Endothelial cell of umbilical vein (primary cell): ENCODE measurements at regions not wholly inside any gene's neighbourhood (a gene's known extent, or its start where the extent isn't known, plus 50 kb on each side); places are given as distances from the start of the nearest gene placed in this dataset.
"Not testable (repeated sequence)": the region's sequence is repeated elsewhere in the genome, so short reads cannot be mapped to it uniquely, and the experiment has no call there.

Experiments used
- BruUV-seq: library from RNA; stranded (reverse); fragments of 400-500 nt; replicated peaks from 2 replicates; lab custom pipeline; 2021; lab: Mats Ljungman, UMichigan
- CTCF ChIA-PET: fragments of 300-600, 350-600 bp; sonication (Branson Sonifier 250); formaldehyde crosslinking; loops from one replicate; lab custom pipeline; 2021; ENCODE audit warnings: antibody characterized with exemption, inconsistent platforms; lab: Charles Lee
- POLR2A ChIA-PET: fragments of 300-600, 350-600 bp; sonication (Branson Sonifier 250); formaldehyde crosslinking; loops from one replicate; lab custom pipeline; 2021; ENCODE audit warnings: antibody characterized with exemption, inconsistent platforms; lab: Charles Lee
- DNase-seq: peaks from one replicate; pipeline ENCODE4 v3.0.0-alpha.2; 2011; ENCODE audit warnings: low read depth, low spot score
- FAIRE-seq: peaks from 2 replicates; lab custom pipeline; 2011; peaks lifted over from hg19 to GRCh38; lab: Jason Lieb, UNC
- H2AFZ ChIP-seq: 2 replicates; pipeline ENCODE4 v1.6.0; 2012; ENCODE audit warnings: low read depth, low read length, control low read depth, inconsistent platforms
- H3K27ac ChIP-seq: 2 replicates; pipeline ENCODE4 v1.5.1; 2011; ENCODE audit warnings: low read depth, mild to moderate bottlenecking, control low read depth, low read length, moderate library complexity; ENCODE audit not compliant: insufficient read depth
- H3K27me3 ChIP-seq, 2 experiments: 2 replicates each; pipeline versions ENCODE4 v1.6.0 to v1.6.1; 2011; ENCODE audit warnings: low read length in 2 of 2, mixed read lengths in 1 of 2; ENCODE audit not compliant: control insufficient read depth in 2 of 2, insufficient read depth in 2 of 2
- H3K36me3 ChIP-seq, 2 experiments: 2 replicates in 1 of 2; 3 replicates in 1 of 2; pipeline ENCODE4 v1.5.1; 2011; ENCODE audit warnings: low read length in 2 of 2, mild to moderate bottlenecking in 1 of 2, moderate library complexity in 1 of 2; ENCODE audit not compliant: control insufficient read depth in 2 of 2, insufficient read depth in 2 of 2; ENCODE audit errors: extremely low read depth in 1 of 2
- H3K4me1 ChIP-seq: 3 replicates; pipeline ENCODE4 v1.5.1; 2011; ENCODE audit warnings: mild to moderate bottlenecking, low read length; ENCODE audit not compliant: control insufficient read depth, insufficient read depth; ENCODE audit errors: extremely low read depth
- H3K4me2 ChIP-seq: 2 replicates; pipeline ENCODE4 v1.6.1; 2011; ENCODE audit warnings: low read length, control low read depth, mixed read lengths; ENCODE audit not compliant: insufficient read depth
- H3K4me3 ChIP-seq, 3 experiments: fragments of 200-600 bp in 1 of 3; sonication (generic), shearing (Covaris generic) in 1 of 3; replicated peaks in 1 of 3; 2 replicates each; pipeline ENCODE4 v1.5.1; 2011 to 2016; ENCODE audit warnings: control low read depth in 3 of 3, low read length in 3 of 3, mild to moderate bottlenecking in 2 of 3, inconsistent platforms in 1 of 3, low read depth in 1 of 3, moderate library complexity in 1 of 3; ENCODE audit not compliant: insufficient read depth in 1 of 3
- H3K79me2 ChIP-seq: 2 replicates; pipeline ENCODE4 v1.6.0; 2012; ENCODE audit warnings: low read length, inconsistent platforms; ENCODE audit not compliant: control insufficient read depth, insufficient read depth
- H3K9ac ChIP-seq: replicated peaks from 2 replicates; pipeline ENCODE3; 2011; ENCODE audit warnings: low read length, control low read depth; ENCODE audit not compliant: insufficient read depth; ENCODE audit errors: extremely low read depth
- H3K9me1 ChIP-seq: replicated peaks from 3 replicates; pipeline ENCODE4 v1.6.0; 2011; ENCODE audit warnings: mild to moderate bottlenecking, low read length; ENCODE audit not compliant: control insufficient read depth, insufficient read depth; ENCODE audit errors: extremely low read depth
- H3K9me3 ChIP-seq: replicated peaks from 2 replicates; pipeline ENCODE4 v1.5.1; 2012; ENCODE audit warnings: low read length, inconsistent platforms; ENCODE audit not compliant: control insufficient read depth, insufficient read depth
- H4K20me1 ChIP-seq: replicated peaks from 2 replicates; pipeline ENCODE3; 2011; ENCODE audit warnings: mild to moderate bottlenecking, low read length; ENCODE audit not compliant: control insufficient read depth, insufficient read depth; ENCODE audit errors: extremely low read depth
- CTCF ChIP-seq, 2 donors: IDR thresholded peaks; 1 replicate in 1 of 2; 2 replicates in 1 of 2; pipeline ENCODE4 v1.5.1; 2011; ENCODE audit warnings: low read length in 2 of 2, mild to moderate bottlenecking in 2 of 2, moderate library complexity in 2 of 2, control low read depth in 1 of 2, inconsistent platforms in 1 of 2, low read depth in 1 of 2; ENCODE audit not compliant: insufficient read depth in 1 of 2; ENCODE audit errors: extremely low read depth in 1 of 2
- EZH2 ChIP-seq: IDR thresholded peaks from 2 replicates; pipeline ENCODE4 v1.6.1; 2012; ENCODE audit warnings: borderline replicate concordance, low read depth, mild to moderate bottlenecking, moderate library complexity, low read length, inconsistent platforms; ENCODE audit not compliant: severe bottlenecking
- FOS ChIP-seq: IDR thresholded peaks from 2 replicates; pipeline ENCODE4 v1.6.1; 2011; ENCODE audit warnings: mild to moderate bottlenecking, low read length, moderate library complexity, borderline replicate concordance; ENCODE audit not compliant: insufficient read depth
- GATA2 ChIP-seq: IDR thresholded peaks from 2 replicates; pipeline ENCODE4 v1.7.0; 2011; ENCODE audit warnings: low read depth, mild to moderate bottlenecking, moderate library complexity, mixed read lengths, low read length; ENCODE audit not compliant: insufficient read length, insufficient read depth
- JUN ChIP-seq: IDR thresholded peaks from 2 replicates; pipeline ENCODE4 v1.6.1; 2011; ENCODE audit warnings: borderline replicate concordance, low read depth; ENCODE audit not compliant: insufficient read length, insufficient read depth
- MAX ChIP-seq: IDR thresholded peaks from 2 replicates; pipeline ENCODE4 v1.6.1; 2011; ENCODE audit not compliant: insufficient read depth, insufficient read length
- POLR2A ChIP-seq: IDR thresholded peaks from 2 replicates; pipeline ENCODE4 v1.6.1; 2012; ENCODE audit warnings: low read depth, mild to moderate bottlenecking, control low read depth, low read length
- POLR2AphosphoS5 ChIP-seq: IDR thresholded peaks from 2 replicates; pipeline ENCODE4 v1.6.1; 2012; ENCODE audit warnings: low read depth, mild to moderate bottlenecking, control low read depth, low read length, moderate library complexity; ENCODE audit not compliant: insufficient read depth
- dilution Hi-C: fragments of 300-500 bp; cut with MboI; formaldehyde crosslinking; loops from one replicate; pipeline ENCODE4 v1.15.0; 2019; ENCODE audit warnings: low sequenced_read_pairs; ENCODE audit not compliant: extremely low pct_ligation_motif_present
- intact Hi-C: fragments of 100-400 bp; cut with micrococcal nuclease; formaldehyde crosslinking; loops from one replicate; pipeline ENCODE4 v1.10.0; 2022

GRCh38 chr12:47307680-47308399 lies 228.1 kb upstream of the AMIGO2 start:
- POLR2A ChIA-PET: no interaction called here
- no peak overlapping the region for H2AFZ ChIP-seq
- intact Hi-C loops: loop anchor here (1.0 to 5.0 kb wide), 4 partner anchors 89 to 966 kb away; partner anchors contain the start of genes AMIGO2 and PCED1B
- H4K20me1 ChIP-seq: no peaks in the 10 kb centered on the region
- peak; percentile 77 for FAIRE-seq
- CTCF ChIA-PET: interaction anchor here (0.6 to 2.8 kb wide), 15 partner anchors 12 to 1183 kb away, joined by 3 to 83 read pairs (median 4); partner anchors contain the start of genes AMIGO2 and PCED1B
- TF ChIP-seq POLR2AphosphoS5: no peak
- TF ChIP-seq CTCF (IDR thresholded peaks at IDR 0.05; ENCODE audit: extremely low read depth in 1 of 2, insufficient read depth in 1 of 2, low read depth in 1 of 2, low read length in 2 of 2): peak; percentile 47 to 57
- no peak for TF ChIP-seq MAX
- no peak for TF ChIP-seq FOS
- no peak for TF ChIP-seq JUN
- TF ChIP-seq GATA2: peak; percentile 25
- no peak for TF ChIP-seq EZH2
- no peak for TF ChIP-seq POLR2A
- no peaks in the 10 kb centered on the region for H3K9me1 ChIP-seq
- DNase-seq: peak; percentile 66
- no TSS peak for BruUV-seq
- dilution Hi-C loops: no loop called here
- H3K27ac ChIP-seq: no peak overlapping the region
- no peaks in the 10 kb centered on the region for H3K9me3 ChIP-seq
- H3K4me2 ChIP-seq: no peak overlapping the region
- H3K9ac ChIP-seq: no peak overlapping the region
- H3K27me3 ChIP-seq: no peaks in the 10 kb centered on the region
- no peak overlapping the region for H3K4me3 ChIP-seq
- H3K79me2 ChIP-seq: no peaks in the 10 kb centered on the region
- no peaks in the 10 kb centered on the region for H3K4me1 ChIP-seq
- H3K36me3 ChIP-seq: no peaks in the 10 kb centered on the region

- H3K4me3 ChIP-seq, DNase-seq, H4K20me1 ChIP-seq, H3K9me3 ChIP-seq, POLR2A ChIA-PET, H3K9me1 ChIP-seq, dilution Hi-C loops, H2AFZ ChIP-seq, H3K27me3 ChIP-seq, H3K9ac ChIP-seq, H3K36me3 ChIP-seq, H3K79me2 ChIP-seq, FAIRE-seq, H3K4me1 ChIP-seq, H3K4me2 ChIP-seq, H3K27ac ChIP-seq, BruUV-seq: not testable (repeated sequence)
- intact Hi-C loops: loop anchor here (1.0 to 5.0 kb wide), 2 partner anchors 275 to 965 kb away; no protein-coding TSS in a partner anchor
- CTCF ChIA-PET: interaction anchor here (0.6 to 2.8 kb wide), 19 partner anchors 10 to 330 kb away, joined by 3 to 83 read pairs (median 3); partner anchors contain the start of genes AMIGO2 and PCED1B
These were observed 227.3 kb upstream of the AMIGO2 start for GRCh38 chr12:47306773-47307679.
